ENCODE measurements at regions not wholly inside any gene's neighbourhood (a gene's known extent, or its start where the extent isn't known, plus 50 kb on each side); places are given as distances from the start of the nearest gene placed in this dataset.
"Not testable (repeated sequence)": the region's sequence is repeated elsewhere in the genome, so short reads cannot be mapped to it uniquely, and the experiment has no call there.

GRCh38 chr20:56689318-56689717, 60.2 kb downstream of the TFAP2C start:
- no peak for DNase-seq

GRCh38 chr20:56689852-56690485, 60.9 kb downstream of the TFAP2C start:
- no peak for DNase-seq

- DNase-seq = no peak
These were observed 61.5 kb downstream of the TFAP2C start for GRCh38 chr20:56690531-56691175.

- no peak for DNase-seq
These were observed 62.4 kb downstream of the TFAP2C start for GRCh38 chr20:56691325-56691998.

- DNase-seq = no peak
These were observed 64.1 kb downstream of the TFAP2C start for GRCh38 chr20:56693217-56693616.

GRCh38 chr20:56697476-56697875, 68.4 kb downstream of the TFAP2C start:
- no peak for DNase-seq

GRCh38 chr20:56698297-56698696, 69.2 kb downstream of the TFAP2C start:
- DNase-seq = no peak

- DNase-seq = no peak
These were observed 69.6 kb downstream of the TFAP2C start for GRCh38 chr20:56698749-56699148.

GRCh38 chr20:56702931-56703840, 74.1 kb downstream of the TFAP2C start:
- DNase-seq = no peak

- DNase-seq = no peak
These were observed 77.8 kb downstream of the TFAP2C start for GRCh38 chr20:56706867-56707360.

GRCh38 chr20:56708991-56709390, 79.9 kb downstream of the TFAP2C start:
- no peak for DNase-seq

GRCh38 chr20:56710125-56710524, 81.0 kb downstream of the TFAP2C start:
- no peak for DNase-seq

GRCh38 chr20:56710577-56710976, 81.5 kb downstream of the TFAP2C start:
- DNase-seq = not testable (repeated sequence)

GRCh38 chr20:56711018-56711417, 81.9 kb downstream of the TFAP2C start:
- no peak for DNase-seq

- DNase-seq = no peak
These were observed 86.2 kb downstream of the TFAP2C start for GRCh38 chr20:56715309-56715708.

GRCh38 chr20:56715902-56716519, 86.9 kb downstream of the TFAP2C start:
- DNase-seq = no peak

- no peak for DNase-seq
These were observed 87.7 kb downstream of the TFAP2C start for GRCh38 chr20:56716806-56717205.

GRCh38 chr20:56718816-56719215, 89.7 kb downstream of the TFAP2C start:
- DNase-seq = no peak

GRCh38 chr20:56720620-56721213, 91.6 kb downstream of the TFAP2C start:
- DNase-seq = no peak

GRCh38 chr20:56722042-56722441, 92.9 kb downstream of the TFAP2C start:
- peak; percentile 82 to 87 for DNase-seq

- no peak for DNase-seq
These were observed 94.2 kb downstream of the TFAP2C start for GRCh38 chr20:56723331-56723730.

- no peak for DNase-seq
These were observed 95.2 kb downstream of the TFAP2C start for GRCh38 chr20:56724241-56724757.
